GM20431 (cell line): ENCODE measurements at regions not wholly inside any gene's neighbourhood (a gene's known extent, or its start where the extent isn't known, plus 50 kb on each side); places are given as distances from the start of the nearest gene placed in this dataset.
"Not testable (repeated sequence)": the region's sequence is repeated elsewhere in the genome, so short reads cannot be mapped to it uniquely, and the experiment has no call there.

Source experiments
- in situ Hi-C: fragments of 300-500 bp; cut with MseI, MboI; formaldehyde crosslinking; loops from one replicate; pipeline ENCODE4 v1.15.0; 2020; ENCODE audit warnings: low sequenced_read_pairs; ENCODE audit not compliant: unreplicated experiment

- in situ Hi-C loops: no loop called here
Measured at GRCh38 chr1:30449428-30450147, 273.8 kb downstream of the MATN1 start.

GRCh38 chr1:30449003-30449402 is 274.4 kb downstream of the MATN1 start:
- in situ Hi-C loops: no loop called here

GRCh38 chr1:30447701-30448100 is 275.7 kb downstream of the MATN1 start:
- in situ Hi-C loops: no loop called here

GRCh38 chr1:30447080-30447479 is 276.3 kb downstream of the MATN1 start:
- in situ Hi-C loops: no loop called here

GRCh38 chr1:30446508-30446907 is 276.9 kb downstream of the MATN1 start:
- in situ Hi-C loops: no loop called here

- in situ Hi-C loops: no loop called here
Measured at GRCh38 chr1:30446095-30446494, 277.3 kb downstream of the MATN1 start.

GRCh38 chr1:30445449-30445848 is 277.9 kb downstream of the MATN1 start:
- in situ Hi-C loops: no loop called here

GRCh38 chr1:30444850-30445249 is 278.5 kb downstream of the MATN1 start:
- in situ Hi-C loops: no loop called here

- in situ Hi-C loops: no loop called here
Measured at GRCh38 chr1:30444401-30444800, 279.0 kb downstream of the MATN1 start.

GRCh38 chr1:30438274-30438673 is 285.1 kb downstream of the MATN1 start:
- in situ Hi-C loops: not testable (repeated sequence)

GRCh38 chr1:30437059-30437576 is 286.3 kb downstream of the MATN1 start:
- in situ Hi-C loops: no loop called here

GRCh38 chr1:30427545-30427944 is 295.8 kb downstream of the MATN1 start:
- in situ Hi-C loops: no loop called here

- in situ Hi-C loops: no loop called here
Measured at GRCh38 chr1:30425046-30425445, 298.3 kb downstream of the MATN1 start.

- in situ Hi-C loops: no loop called here
Measured at GRCh38 chr1:30423570-30423969, 299.8 kb downstream of the MATN1 start.

- in situ Hi-C loops: no loop called here
Measured at GRCh38 chr1:30422251-30422650, 301.1 kb downstream of the MATN1 start.

GRCh38 chr1:30420519-30421050 is 302.8 kb downstream of the MATN1 start:
- in situ Hi-C loops: no loop called here

GRCh38 chr1:30419831-30420230 is 303.6 kb downstream of the MATN1 start:
- in situ Hi-C loops: no loop called here

- in situ Hi-C loops: no loop called here
Measured at GRCh38 chr1:30418939-30419720, 304.3 kb downstream of the MATN1 start.

GRCh38 chr1:30418061-30418938 is 305.1 kb downstream of the MATN1 start:
- in situ Hi-C loops: no loop called here

- in situ Hi-C loops: no loop called here
Measured at GRCh38 chr1:30417701-30418046, 305.7 kb downstream of the MATN1 start.
